Keratinocyte (primary cell): ENCODE measurements at regions not wholly inside any gene's neighbourhood (a gene's known extent, or its start where the extent isn't known, plus 50 kb on each side); places are given as distances from the start of the nearest gene placed in this dataset.

Experiments
- DNase-seq: peaks from one replicate; pipeline ENCODE4 v3.0.0-alpha.2; 2011; ENCODE audit warnings: low read depth, missing footprints, low spot score
- FAIRE-seq: peaks from 2 replicates; lab custom pipeline; 2011; peaks lifted over from hg19 to GRCh38; lab: Jason Lieb, UNC
- H2AFZ ChIP-seq: 2 replicates; pipeline ENCODE4 v1.6.0; 2012; ENCODE audit warnings: low read length, control low read depth, inconsistent platforms; ENCODE audit not compliant: control insufficient read depth
- H3K27ac ChIP-seq: 2 replicates; pipeline ENCODE4 v1.5.1; 2011; ENCODE audit warnings: low read length; ENCODE audit not compliant: control insufficient read depth, insufficient read depth
- H3K27me3 ChIP-seq: 3 replicates; pipeline ENCODE4 v1.6.0; 2011; ENCODE audit warnings: low read length; ENCODE audit not compliant: control insufficient read depth, insufficient read depth; ENCODE audit errors: extremely low read depth
- H3K36me3 ChIP-seq, 2 experiments: 2 replicates in 1 of 2; 3 replicates in 1 of 2; pipeline ENCODE4 v1.5.1; 2011; ENCODE audit warnings: low read length in 2 of 2, mild to moderate bottlenecking in 1 of 2; ENCODE audit not compliant: control insufficient read depth in 2 of 2, insufficient read depth in 2 of 2; ENCODE audit errors: extremely low read depth in 1 of 2
- H3K4me1 ChIP-seq: 3 replicates; pipeline ENCODE4 v1.5.1; 2011; ENCODE audit warnings: low read length; ENCODE audit not compliant: control insufficient read depth, insufficient read depth; ENCODE audit errors: extremely low read depth
- H3K4me2 ChIP-seq: 3 replicates; pipeline ENCODE4 v1.6.0; 2011; ENCODE audit warnings: low read depth, low read length; ENCODE audit not compliant: control insufficient read depth, insufficient read depth; ENCODE audit errors: extremely low read depth
- H3K4me3 ChIP-seq, 3 experiments: fragments of 200-600 bp in 1 of 3; sonication (generic) in 1 of 3; 2 replicates in 2 of 3; 3 replicates in 1 of 3; pipeline ENCODE4 v1.5.1; 2011 to 2016; ENCODE audit warnings: low read length in 3 of 3, mild to moderate bottlenecking in 3 of 3, control low read depth in 2 of 3, inconsistent platforms in 1 of 3, low read depth in 1 of 3, mixed read lengths in 1 of 3, mixed run types in 1 of 3, moderate library complexity in 1 of 3; ENCODE audit not compliant: control insufficient read depth in 2 of 3, insufficient read depth in 2 of 3; ENCODE audit errors: extremely low read depth in 1 of 3
- H3K79me2 ChIP-seq: 2 replicates; pipeline ENCODE4 v1.6.0; 2012; ENCODE audit warnings: low read length; ENCODE audit not compliant: control insufficient read depth, insufficient read depth
- H3K9ac ChIP-seq: 3 replicates; pipeline ENCODE4 v1.6.0; 2011; ENCODE audit warnings: low read length; ENCODE audit not compliant: control insufficient read depth, insufficient read depth; ENCODE audit errors: extremely low read depth
- H3K9me1 ChIP-seq: 3 replicates; pipeline ENCODE4 v1.6.0; 2011; ENCODE audit warnings: low read length; ENCODE audit not compliant: control insufficient read depth, insufficient read depth; ENCODE audit errors: extremely low read depth
- H3K9me3 ChIP-seq: 2 replicates; pipeline ENCODE4 v1.5.1; 2012; ENCODE audit warnings: low read depth, low read length; ENCODE audit not compliant: control insufficient read depth
- H4K20me1 ChIP-seq: 3 replicates; pipeline ENCODE4 v1.6.0; 2011; ENCODE audit warnings: low read length; ENCODE audit not compliant: control insufficient read depth, insufficient read depth; ENCODE audit errors: extremely low read depth
- CTCF ChIP-seq, 3 experiments: IDR thresholded peaks in 1 of 3; conservative IDR thresholded peaks in 1 of 3; optimal IDR thresholded peaks in 1 of 3; 2 replicates in 2 of 3; 3 replicates in 1 of 3; pipeline versions ENCODE3 to v1.5.1; 2011; ENCODE audit warnings: low read length in 3 of 3, mild to moderate bottlenecking in 3 of 3, moderate library complexity in 2 of 3, control low read depth in 1 of 3, inconsistent platforms in 1 of 3; ENCODE audit not compliant: insufficient read depth in 2 of 3; ENCODE audit errors: extremely low read depth in 1 of 3
- EZH2 ChIP-seq: IDR thresholded peaks from one replicate; pipeline ENCODE4 v1.6.1; 2012; ENCODE audit warnings: inconsistent platforms, mild to moderate bottlenecking, low read length, moderate library complexity
- dilution Hi-C: fragments of 300-500 bp; cut with MboI; formaldehyde crosslinking; loops from one replicate; pipeline ENCODE4 v1.7.0; 2020; ENCODE audit warnings: low sequenced_read_pairs; ENCODE audit not compliant: extremely low pct_ligation_motif_present

GRCh38 chr20:17795501-17796071 lies 95.8 kb downstream of the BANF2 start:
- Histone ChIP-seq H4K20me1 (no peaks in the 10 kb centered on the region), H3K79me2 (no peaks in the 10 kb centered on the region), H3K4me2 (no peak overlapping the region), H2AFZ (no peak overlapping the region), H3K27me3 (peaks cover 10% of the 10 kb centered on the region), H3K27ac (no peak overlapping the region), H3K9me3 (no peaks in the 10 kb centered on the region), H3K4me3 (no peak overlapping the region), H3K36me3 (no peaks in the 10 kb centered on the region), H3K4me1 (no peaks in the 10 kb centered on the region), H3K9me1 (no peaks in the 10 kb centered on the region), H3K9ac (no peak overlapping the region)
- dilution Hi-C loops = no loop called here
- DNase-seq = no peak
- no peak for TF ChIP-seq CTCF (optimal IDR thresholded peaks at IDR 0.05 in 1 of 3, IDR thresholded peaks at IDR 0.05 in 1 of 3, conservative IDR thresholded peaks at IDR 0.05 in 1 of 3; ENCODE audit: extremely low read depth in 1 of 3, insufficient read depth in 2 of 3, low read length in 3 of 3)
- no peak for TF ChIP-seq EZH2
- FAIRE-seq = no peak

GRCh38 chr20:17795003-17795402 lies 95.2 kb downstream of the BANF2 start:
- Histone ChIP-seq H3K9me1 (no peaks in the 10 kb centered on the region), H3K4me1 (no peaks in the 10 kb centered on the region), H3K4me2 (no peak overlapping the region), H4K20me1 (no peaks in the 10 kb centered on the region), H3K27ac (no peak overlapping the region), H3K79me2 (no peaks in the 10 kb centered on the region), H3K27me3 (peaks cover 13% of the 10 kb centered on the region), H3K9me3 (no peaks in the 10 kb centered on the region), H3K4me3 (no peak overlapping the region), H3K9ac (no peak overlapping the region), H2AFZ (no peak overlapping the region), H3K36me3 (no peaks in the 10 kb centered on the region)
- dilution Hi-C loops = no loop called here
- FAIRE-seq = no peak
- no peak for DNase-seq
- TF ChIP-seq CTCF (optimal IDR thresholded peaks at IDR 0.05 in 1 of 3, IDR thresholded peaks at IDR 0.05 in 1 of 3, conservative IDR thresholded peaks at IDR 0.05 in 1 of 3; ENCODE audit: extremely low read depth in 1 of 3, insufficient read depth in 2 of 3, low read length in 3 of 3) = no peak
- no peak for TF ChIP-seq EZH2
